Peyer's patch (tissue), 4 donors: ENCODE measurements at regions not wholly inside any gene's neighbourhood (a gene's known extent, or its start where the extent isn't known, plus 50 kb on each side); places are given as distances from the start of the nearest gene placed in this dataset.
"Not testable (repeated sequence)": the region's sequence is repeated elsewhere in the genome, so short reads cannot be mapped to it uniquely, and the experiment has no call there.

Source experiments
- DNase-seq, 3 donors: peaks; one replicate each; pipeline ENCODE4 v3.0.0-alpha.2; 2017 to 2019
- H3K27ac ChIP-seq, 4 donors: fragments of 200-600 bp; sonication (generic); one replicate each; pipeline ENCODE4 v1.5.1; 2016 to 2019
- H3K27me3 ChIP-seq, 2 donors: fragments of 200-600 bp; sonication (generic); one replicate each; pipeline ENCODE4 v1.5.1; 2019
- H3K36me3 ChIP-seq, 3 donors: fragments of 200-600 bp; sonication (generic); one replicate each; pipeline ENCODE4 v1.5.1; 2016 to 2019
- H3K4me1 ChIP-seq, 4 donors: fragments of 200-600 bp; sonication (generic); one replicate each; pipeline ENCODE4 v1.5.1; 2016 to 2019
- H3K4me3 ChIP-seq, 4 donors: fragments of 200-600 bp; sonication (generic); 1 replicate in 3 of 4; 2 replicates in 1 of 4; pipeline ENCODE4 v1.5.1; 2016 to 2019; ENCODE audit warnings: mild to moderate bottlenecking in 1 of 4
- H3K9me3 ChIP-seq, 4 donors: fragments of 200-600 bp; sonication (generic); one replicate each; pipeline ENCODE4 v1.5.1; 2016 to 2019; ENCODE audit warnings: mild to moderate bottlenecking in 1 of 4
- CTCF ChIP-seq, 6 experiments: fragments of 450-650 bp in 4 of 6; fragments of 200-600 bp in 2 of 6; sonication (generic) in 1 of 6; IDR thresholded peaks; one replicate each; pipeline ENCODE4 v1.5.1; 2017 to 2019; ENCODE audit warnings: antibody characterized with exemption in 6 of 6, mild to moderate bottlenecking in 3 of 6, moderate library complexity in 1 of 6

- H3K9me3 ChIP-seq, H3K27me3 ChIP-seq, H3K36me3 ChIP-seq, H3K4me1 ChIP-seq, H3K4me3 ChIP-seq, H3K27ac ChIP-seq, DNase-seq: not testable (repeated sequence)
Measured at GRCh38 chr15:101876031-101876430, 64.0 kb downstream of the OR4F15 start.

GRCh38 chr15:101877649-101878048 is 65.6 kb downstream of the OR4F15 start:
- not testable (repeated sequence) for H3K36me3 ChIP-seq, DNase-seq, H3K27me3 ChIP-seq, H3K4me1 ChIP-seq, H3K27ac ChIP-seq, H3K4me3 ChIP-seq, H3K9me3 ChIP-seq
- peak in 3 of 6 experiments; percentile 20 to 23 (median 21) for TF ChIP-seq CTCF (IDR thresholded peaks at IDR 0.05)

- H3K4me1 ChIP-seq, H3K4me3 ChIP-seq, H3K9me3 ChIP-seq, H3K27me3 ChIP-seq, H3K27ac ChIP-seq, H3K36me3 ChIP-seq: not testable (repeated sequence)
- DNase-seq = peak in 1 of 3 donors; percentile 11
Measured at GRCh38 chr15:101912349-101913287, 100.6 kb downstream of the OR4F15 start.

GRCh38 chr15:101924554-101924953 is 112.6 kb downstream of the OR4F15 start:
- not testable (repeated sequence) for H3K4me1 ChIP-seq, H3K4me3 ChIP-seq, H3K27me3 ChIP-seq, H3K9me3 ChIP-seq, H3K27ac ChIP-seq, H3K36me3 ChIP-seq, DNase-seq

- H3K36me3 ChIP-seq, H3K9me3 ChIP-seq, H3K4me3 ChIP-seq, H3K27ac ChIP-seq, H3K27me3 ChIP-seq, DNase-seq, H3K4me1 ChIP-seq: not testable (repeated sequence)
Measured at GRCh38 chr15:101934506-101934905, 122.5 kb downstream of the OR4F15 start.

- H3K36me3 ChIP-seq, H3K27me3 ChIP-seq, H3K9me3 ChIP-seq, DNase-seq, H3K27ac ChIP-seq, H3K4me1 ChIP-seq, H3K4me3 ChIP-seq: not testable (repeated sequence)
Measured at GRCh38 chr15:101937362-101937761, 125.4 kb downstream of the OR4F15 start.

GRCh38 chr15:101938555-101938954 is 126.6 kb downstream of the OR4F15 start:
- not testable (repeated sequence) for H3K27ac ChIP-seq, H3K4me1 ChIP-seq, H3K27me3 ChIP-seq

GRCh38 chr15:101945896-101946295 is 133.9 kb downstream of the OR4F15 start:
- H3K36me3 ChIP-seq, DNase-seq, H3K27me3 ChIP-seq, H3K4me3 ChIP-seq, H3K4me1 ChIP-seq, H3K27ac ChIP-seq, H3K9me3 ChIP-seq: not testable (repeated sequence)

More at GRCh38 chr15:101938555-101938954, 126.6 kb downstream of the OR4F15 start:
- H3K36me3 ChIP-seq, H3K9me3 ChIP-seq, H3K4me3 ChIP-seq, DNase-seq: not testable (repeated sequence)

- not testable (repeated sequence) for H3K36me3 ChIP-seq, H3K4me1 ChIP-seq, H3K27me3 ChIP-seq, H3K9me3 ChIP-seq, DNase-seq, H3K4me3 ChIP-seq, H3K27ac ChIP-seq
Measured at GRCh38 chr15:101948491-101949010, 136.5 kb downstream of the OR4F15 start.

GRCh38 chr15:101949380-101950065 is 137.5 kb downstream of the OR4F15 start:
- not testable (repeated sequence) for DNase-seq, H3K27me3 ChIP-seq, H3K4me3 ChIP-seq, H3K27ac ChIP-seq, H3K9me3 ChIP-seq, H3K36me3 ChIP-seq, H3K4me1 ChIP-seq

- H3K9me3 ChIP-seq, H3K4me1 ChIP-seq, H3K4me3 ChIP-seq, DNase-seq, H3K27me3 ChIP-seq, H3K27ac ChIP-seq, H3K36me3 ChIP-seq: not testable (repeated sequence)
Measured at GRCh38 chr15:101953993-101954392, 142.0 kb downstream of the OR4F15 start.

GRCh38 chr15:101955840-101956239 is 143.8 kb downstream of the OR4F15 start:
- not testable (repeated sequence) for H3K4me3 ChIP-seq, H3K36me3 ChIP-seq, DNase-seq, H3K9me3 ChIP-seq, H3K27ac ChIP-seq, H3K4me1 ChIP-seq, H3K27me3 ChIP-seq

- H3K36me3 ChIP-seq, H3K4me1 ChIP-seq, H3K27ac ChIP-seq, H3K9me3 ChIP-seq, H3K27me3 ChIP-seq, H3K4me3 ChIP-seq: not testable (repeated sequence)
- DNase-seq = peak in 2 of 3 donors; percentile 18 to 46
Measured at GRCh38 chr15:101958656-101959055, 146.7 kb downstream of the OR4F15 start.

- peak overlapping the region in 1 of 4 donors; percentile 50 for H3K4me3 ChIP-seq
- H3K27ac ChIP-seq = peak overlapping the region in 1 of 4 donors; percentile 49
- not testable (repeated sequence) for H3K4me1 ChIP-seq, H3K36me3 ChIP-seq, H3K27me3 ChIP-seq, DNase-seq, H3K9me3 ChIP-seq
Measured at GRCh38 chr15:101961263-101961662, 149.3 kb downstream of the OR4F15 start.
